ENCODE measurements at regions not wholly inside any gene's neighbourhood (a gene's known extent, or its start where the extent isn't known, plus 50 kb on each side); places are given as distances from the start of the nearest gene placed in this dataset.

- no peak for DNase-seq (ENCODE audit: low read depth in 1 of 2, low spot score in 2 of 2)
- Histone ChIP-seq H3K9me3 (replicated peaks) (no peaks in the 10 kb centered on the region), H3K4me3 (no peak overlapping the region)
Measured at GRCh38 chr11:116185551-116185950, 587.2 kb downstream of the BUD13 start.

GRCh38 chr11:116184763-116185162, 588.0 kb downstream of the BUD13 start:
- Histone ChIP-seq H3K4me3 (no peak overlapping the region), H3K27me3 (replicated peaks) (no peaks in the 10 kb centered on the region), H3K4me1 (replicated peaks) (no peaks in the 10 kb centered on the region), H3K36me3 (no peaks in the 10 kb centered on the region), H3K27ac (no peak overlapping the region), H3K9me3 (replicated peaks) (no peaks in the 10 kb centered on the region)
- DNase-seq (ENCODE audit: low read depth in 1 of 2, low spot score in 2 of 2): no peak

More at GRCh38 chr11:116185551-116185950, 587.2 kb downstream of the BUD13 start:
- Histone ChIP-seq H3K36me3 (no peaks in the 10 kb centered on the region), H3K27me3 (replicated peaks) (no peaks in the 10 kb centered on the region), H3K27ac (no peak overlapping the region), H3K4me1 (replicated peaks) (no peaks in the 10 kb centered on the region)

GRCh38 chr11:116182356-116182966, 590.3 kb downstream of the BUD13 start:
- H3K9me3 ChIP-seq (replicated peaks): no peaks in the 10 kb centered on the region

GRCh38 chr11:116180806-116181600, 591.8 kb downstream of the BUD13 start:
- Histone ChIP-seq H3K27ac (no peak overlapping the region), H3K9me3 (replicated peaks) (no peaks in the 10 kb centered on the region), H3K36me3 (no peaks in the 10 kb centered on the region), H3K27me3 (replicated peaks) (no peaks in the 10 kb centered on the region), H3K4me3 (no peak overlapping the region), H3K4me1 (replicated peaks) (no peaks in the 10 kb centered on the region)
- DNase-seq (ENCODE audit: low read depth in 1 of 2, low spot score in 2 of 2): no peak

More at GRCh38 chr11:116182356-116182966, 590.3 kb downstream of the BUD13 start:
- H3K27ac ChIP-seq: no peak overlapping the region
- H3K36me3 ChIP-seq: no peaks in the 10 kb centered on the region
- no peak for DNase-seq (ENCODE audit: low read depth in 1 of 2, low spot score in 2 of 2)
- no peaks in the 10 kb centered on the region for H3K4me1 ChIP-seq (replicated peaks)
- no peaks in the 10 kb centered on the region for H3K27me3 ChIP-seq (replicated peaks)
- H3K4me3 ChIP-seq: no peak overlapping the region

- Histone ChIP-seq H3K27me3 (replicated peaks) (no peaks in the 10 kb centered on the region), H3K9me3 (replicated peaks) (no peaks in the 10 kb centered on the region), H3K4me1 (replicated peaks) (no peaks in the 10 kb centered on the region), H3K4me3 (no peak overlapping the region), H3K27ac (no peak overlapping the region), H3K36me3 (no peaks in the 10 kb centered on the region)
- no peak for DNase-seq (ENCODE audit: low read depth in 1 of 2, low spot score in 2 of 2)
Measured at GRCh38 chr11:116179401-116179800, 593.4 kb downstream of the BUD13 start.

GRCh38 chr11:116177521-116178210, 595.1 kb downstream of the BUD13 start:
- H3K4me3 ChIP-seq: no peak overlapping the region
- H3K36me3 ChIP-seq: no peaks in the 10 kb centered on the region
- no peak for DNase-seq (ENCODE audit: low read depth in 1 of 2, low spot score in 2 of 2)
- H3K4me1 ChIP-seq (replicated peaks): no peaks in the 10 kb centered on the region
- H3K9me3 ChIP-seq (replicated peaks): no peaks in the 10 kb centered on the region
- H3K27me3 ChIP-seq (replicated peaks): no peaks in the 10 kb centered on the region
- H3K27ac ChIP-seq: no peak overlapping the region

GRCh38 chr11:116176484-116177005, 596.2 kb downstream of the BUD13 start:
- Histone ChIP-seq H3K4me1 (replicated peaks) (no peaks in the 10 kb centered on the region), H3K36me3 (no peaks in the 10 kb centered on the region), H3K9me3 (replicated peaks) (no peaks in the 10 kb centered on the region), H3K27ac (no peak overlapping the region), H3K4me3 (no peak overlapping the region), H3K27me3 (replicated peaks) (no peaks in the 10 kb centered on the region)
- DNase-seq (ENCODE audit: low read depth in 1 of 2, low spot score in 2 of 2): no peak

- H3K4me1 ChIP-seq (replicated peaks): no peaks in the 10 kb centered on the region
- no peak overlapping the region for H3K4me3 ChIP-seq
- no peaks in the 10 kb centered on the region for H3K27me3 ChIP-seq (replicated peaks)
- no peaks in the 10 kb centered on the region for H3K9me3 ChIP-seq (replicated peaks)
- H3K27ac ChIP-seq: no peak overlapping the region
- no peak for DNase-seq (ENCODE audit: low read depth in 1 of 2, low spot score in 2 of 2)
- no peaks in the 10 kb centered on the region for H3K36me3 ChIP-seq
Measured at GRCh38 chr11:116175707-116176106, 597.1 kb downstream of the BUD13 start.

- no peaks in the 10 kb centered on the region for H3K9me3 ChIP-seq (replicated peaks)
- H3K36me3 ChIP-seq: no peaks in the 10 kb centered on the region
- H3K27ac ChIP-seq: no peak overlapping the region
- H3K4me3 ChIP-seq: no peak overlapping the region
- H3K4me1 ChIP-seq (replicated peaks): no peaks in the 10 kb centered on the region
- no peak for DNase-seq (ENCODE audit: low read depth in 1 of 2, low spot score in 2 of 2)
- H3K27me3 ChIP-seq (replicated peaks): no peaks in the 10 kb centered on the region
Measured at GRCh38 chr11:116173941-116174911, 598.6 kb downstream of the BUD13 start.

- no peak overlapping the region for H3K27ac ChIP-seq
- no peaks in the 10 kb centered on the region for H3K9me3 ChIP-seq (replicated peaks)
- DNase-seq (ENCODE audit: low read depth in 1 of 2, low spot score in 2 of 2): no peak
Measured at GRCh38 chr11:116173506-116173905, 599.3 kb downstream of the BUD13 start.

GRCh38 chr11:116172851-116173250, 599.9 kb downstream of the BUD13 start:
- no peaks in the 10 kb centered on the region for H3K27me3 ChIP-seq (replicated peaks)
- H3K4me3 ChIP-seq: no peak overlapping the region
- no peaks in the 10 kb centered on the region for H3K4me1 ChIP-seq (replicated peaks)
- no peak for DNase-seq (ENCODE audit: low read depth in 1 of 2, low spot score in 2 of 2)
- no peaks in the 10 kb centered on the region for H3K36me3 ChIP-seq
- no peaks in the 10 kb centered on the region for H3K9me3 ChIP-seq (replicated peaks)
- H3K27ac ChIP-seq: no peak overlapping the region

More at GRCh38 chr11:116173506-116173905, 599.3 kb downstream of the BUD13 start:
- no peaks in the 10 kb centered on the region for H3K36me3 ChIP-seq
- H3K27me3 ChIP-seq (replicated peaks): no peaks in the 10 kb centered on the region
- H3K4me3 ChIP-seq: no peak overlapping the region
- no peaks in the 10 kb centered on the region for H3K4me1 ChIP-seq (replicated peaks)

- Histone ChIP-seq H3K9me3 (replicated peaks) (no peaks in the 10 kb centered on the region), H3K27ac (no peak overlapping the region), H3K4me3 (no peak overlapping the region), H3K4me1 (replicated peaks) (no peaks in the 10 kb centered on the region), H3K36me3 (no peaks in the 10 kb centered on the region), H3K27me3 (replicated peaks) (no peaks in the 10 kb centered on the region)
- no peak for DNase-seq (ENCODE audit: low read depth in 1 of 2, low spot score in 2 of 2)
Measured at GRCh38 chr11:116172156-116172555, 600.6 kb downstream of the BUD13 start.

Data from SJSA1 (cell line).